ENCODE measurements at regions not wholly inside any gene's neighbourhood (a gene's known extent, or its start where the extent isn't known, plus 50 kb on each side); places are given as distances from the start of the nearest gene placed in this dataset.

- Histone ChIP-seq H3K9me2 (replicated peaks; ENCODE audit: control insufficient read depth, low read length) (no peaks in the 10 kb centered on the region), H3K4me1 (ENCODE audit: control insufficient read depth, low read length) (peaks cover 10% of the 10 kb centered on the region), H3K36me3 (ENCODE audit: control insufficient read depth, low read length) (no peaks in the 10 kb centered on the region), H3K9me3 (ENCODE audit: control insufficient read depth, insufficient read depth, low read length) (no peaks in the 10 kb centered on the region), H3K27ac (ENCODE audit: low read depth, low read length) (no peak overlapping the region), H3K4me3 (ENCODE audit: low read length) (no peak overlapping the region), H3K79me2 (ENCODE audit: control insufficient read depth, low read length) (no peaks in the 10 kb centered on the region), H3K4me2 (ENCODE audit: low read length) (no peak overlapping the region), H3K27me3 (ENCODE audit: control insufficient read depth, low read length) (peaks cover 2% of the 10 kb centered on the region; the same call in 1 of the 2 replicates), H3F3A (ENCODE audit: control insufficient read depth, insufficient read depth) (no peaks in the 10 kb centered on the region), H4K20me1 (ENCODE audit: control insufficient read depth, insufficient read depth, low read depth, low read length) (no peaks in the 10 kb centered on the region)
- TF ChIP-seq CTCF (IDR thresholded peaks at IDR 0.05; ENCODE audit: low read depth, low read length, poor library complexity, severe bottlenecking) (no peak), EZH2phosphoT487 (IDR thresholded peaks at IDR 0.05; ENCODE audit: borderline replicate concordance, low read length) (no peak)
Measured at GRCh38 chr9:129284607-129285291, 106.7 kb upstream of the IER5L start.

- peaks cover 2% of the 10 kb centered on the region for H3K4me1 ChIP-seq (ENCODE audit: control insufficient read depth, low read length)
- H3K27me3 ChIP-seq (ENCODE audit: control insufficient read depth, low read length): no peaks in the 10 kb centered on the region
- no peak overlapping the region for H3K4me2 ChIP-seq (ENCODE audit: low read length)
- H3K27ac ChIP-seq (ENCODE audit: low read depth, low read length): no peak overlapping the region
- H3F3A ChIP-seq (ENCODE audit: control insufficient read depth, insufficient read depth): no peaks in the 10 kb centered on the region
- TF ChIP-seq EZH2phosphoT487 (IDR thresholded peaks at IDR 0.05; ENCODE audit: borderline replicate concordance, low read length) (no peak), CTCF (IDR thresholded peaks at IDR 0.05; ENCODE audit: low read depth, low read length, poor library complexity, severe bottlenecking) (no peak)
- H3K79me2 ChIP-seq (ENCODE audit: control insufficient read depth, low read length): no peaks in the 10 kb centered on the region
- H3K9me2 ChIP-seq (replicated peaks; ENCODE audit: control insufficient read depth, low read length): no peaks in the 10 kb centered on the region
- no peaks in the 10 kb centered on the region for H3K9me3 ChIP-seq (ENCODE audit: control insufficient read depth, insufficient read depth, low read length)
- H3K4me3 ChIP-seq (ENCODE audit: low read length): no peak overlapping the region
- no peaks in the 10 kb centered on the region for H4K20me1 ChIP-seq (ENCODE audit: control insufficient read depth, insufficient read depth, low read depth, low read length)
- H3K36me3 ChIP-seq (ENCODE audit: control insufficient read depth, low read length): no peaks in the 10 kb centered on the region
Measured at GRCh38 chr9:129283705-129284606, 105.9 kb upstream of the IER5L start.

- Histone ChIP-seq H3K9me2 (replicated peaks; ENCODE audit: control insufficient read depth, low read length) (no peaks in the 10 kb centered on the region), H3K4me1 (ENCODE audit: control insufficient read depth, low read length) (no peaks in the 10 kb centered on the region; the same call in 1 of the 2 replicates), H3K4me2 (ENCODE audit: low read length) (no peak overlapping the region), H3K27ac (ENCODE audit: low read depth, low read length) (no peak overlapping the region), H3K9me3 (ENCODE audit: control insufficient read depth, insufficient read depth, low read length) (no peaks in the 10 kb centered on the region), H3K36me3 (ENCODE audit: control insufficient read depth, low read length) (no peaks in the 10 kb centered on the region), H3K27me3 (ENCODE audit: control insufficient read depth, low read length) (no peaks in the 10 kb centered on the region), H3K4me3 (ENCODE audit: low read length) (no peak overlapping the region), H3F3A (ENCODE audit: control insufficient read depth, insufficient read depth) (no peaks in the 10 kb centered on the region), H4K20me1 (ENCODE audit: control insufficient read depth, insufficient read depth, low read depth, low read length) (no peaks in the 10 kb centered on the region), H3K79me2 (ENCODE audit: control insufficient read depth, low read length) (no peaks in the 10 kb centered on the region)
- no peak for TF ChIP-seq EZH2phosphoT487 (IDR thresholded peaks at IDR 0.05; ENCODE audit: borderline replicate concordance, low read length)
- TF ChIP-seq CTCF (IDR thresholded peaks at IDR 0.05; ENCODE audit: low read depth, low read length, poor library complexity, severe bottlenecking): no peak
Measured at GRCh38 chr9:129283291-129283691, 105.2 kb upstream of the IER5L start.

All from DOHH2 (cell line).